CD8-positive, alpha-beta memory T cell (primary cell): ENCODE measurements at regions not wholly inside any gene's neighbourhood (a gene's known extent, or its start where the extent isn't known, plus 50 kb on each side); places are given as distances from the start of the nearest gene placed in this dataset.
A peak's percentile ranks its signal among the peaks of the same experiment; 100 is the strongest.
"Not testable (repeated sequence)": the region's sequence is repeated elsewhere in the genome, so short reads cannot be mapped to it uniquely, and the experiment has no call there.

ENCODE experiments used
- CTCF ChIA-PET: fragments of 350-600 bp; sonication (Branson Sonifier 250); formaldehyde crosslinking; loops from one replicate; lab custom pipeline; 2021; ENCODE audit warnings: antibody characterized with exemption; lab: Charles Lee
- POLR2A ChIA-PET: fragments of 350-600 bp; sonication (Branson Sonifier 250); formaldehyde crosslinking; loops from one replicate; lab custom pipeline; 2021; ENCODE audit warnings: antibody characterized with exemption; lab: Charles Lee
- DNase-seq, 5 donors: peaks; one replicate each; pipeline versions ENCODE4 v3.0.0 to v3.0.0-alpha.2; 2020 to 2022; ENCODE audit warnings: mixed read lengths in 1 of 5
- H3K27ac ChIP-seq: one replicate; pipeline ENCODE4 v1.7.0; 2013; ENCODE audit warnings: low read depth, mild to moderate bottlenecking, low read length, moderate library complexity
- H3K27me3 ChIP-seq: 2 replicates; pipeline ENCODE4 v1.7.0; 2013; ENCODE audit warnings: low read length, mild to moderate bottlenecking; ENCODE audit not compliant: insufficient read depth, poor library complexity, severe bottlenecking
- H3K36me3 ChIP-seq: 2 replicates; pipeline ENCODE4 v1.7.0; 2013; ENCODE audit warnings: mild to moderate bottlenecking, low read length, moderate library complexity; ENCODE audit not compliant: insufficient read depth
- H3K4me1 ChIP-seq: 2 replicates; pipeline ENCODE4 v1.7.0; 2013; ENCODE audit warnings: mild to moderate bottlenecking, low read length, moderate library complexity; ENCODE audit not compliant: insufficient read depth
- H3K4me3 ChIP-seq: 2 replicates; pipeline ENCODE4 v1.7.0; 2013; ENCODE audit warnings: mild to moderate bottlenecking, low read length
- H3K9me3 ChIP-seq: 2 replicates; pipeline ENCODE4 v1.7.0; 2013; ENCODE audit warnings: mild to moderate bottlenecking, low read length
- H3K27ac Mint-ChIP-seq, 8 donors: one replicate each; pipeline ENCODE4 v1.8.0; 2020 to 2021; ENCODE audit warnings: mixed read lengths in 8 of 8, mild to moderate bottlenecking in 6 of 8, inconsistent platforms in 3 of 8, moderate library complexity in 3 of 8
- H3K27me3 Mint-ChIP-seq, 2 donors: one replicate each; pipeline ENCODE4 v1.8.0; 2020 to 2021; ENCODE audit warnings: mixed read lengths in 2 of 2, mild to moderate bottlenecking in 1 of 2, moderate library complexity in 1 of 2
- H3K36me3 Mint-ChIP-seq, 3 donors: one replicate each; pipeline ENCODE4 v1.8.0; 2020 to 2021; ENCODE audit warnings: mixed read lengths in 3 of 3, inconsistent platforms in 1 of 3, mild to moderate bottlenecking in 1 of 3
- H3K4me1 Mint-ChIP-seq, 3 donors: one replicate each; pipeline ENCODE4 v1.8.0; 2020 to 2021; ENCODE audit warnings: mixed read lengths in 3 of 3, inconsistent platforms in 1 of 3, mild to moderate bottlenecking in 1 of 3
- H3K4me3 Mint-ChIP-seq, 7 donors: one replicate each; pipeline ENCODE4 v1.8.0; 2020 to 2021; ENCODE audit warnings: mixed read lengths in 7 of 7, mild to moderate bottlenecking in 6 of 7, moderate library complexity in 4 of 7, inconsistent platforms in 2 of 7
- H3K9me3 Mint-ChIP-seq, 5 donors: one replicate each; pipeline ENCODE4 v1.8.0; 2020 to 2022; ENCODE audit warnings: mixed read lengths in 5 of 5, mild to moderate bottlenecking in 3 of 5, moderate library complexity in 2 of 5, inconsistent platforms in 1 of 5

DNA sequence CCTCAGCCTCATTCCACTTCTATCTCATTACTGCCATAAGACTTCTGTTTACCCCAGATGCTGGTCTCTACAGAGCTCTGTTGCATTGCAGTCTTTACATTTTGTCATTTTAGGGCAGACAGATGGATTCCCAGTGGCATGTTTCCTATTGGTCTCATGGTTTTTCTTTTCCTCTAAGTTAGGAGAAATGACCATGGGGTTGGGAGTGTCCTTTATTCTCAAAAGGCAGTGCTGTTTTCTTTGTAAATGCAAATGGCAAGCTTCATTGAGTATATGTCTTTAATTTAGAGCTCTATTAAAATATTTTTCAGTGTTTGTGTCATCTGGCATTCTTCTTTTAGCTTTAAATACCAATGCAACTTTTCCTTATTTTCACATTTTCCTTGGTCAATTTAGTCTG lies 57.0 kb downstream of the MSTN start:
- H3K27me3 Mint-ChIP-seq = peaks cover 9 to 16% of the 10 kb centered on the region in 2 donors
- POLR2A ChIA-PET = no interaction called here
- H3K27ac ChIP-seq = no peak overlapping the region
- H3K4me1 ChIP-seq = no peaks in the 10 kb centered on the region
- no peaks in the 10 kb centered on the region for H3K27me3 ChIP-seq
- H3K9me3 ChIP-seq = no peaks in the 10 kb centered on the region
- no peak overlapping the region for H3K4me3 ChIP-seq
- CTCF ChIA-PET = no interaction called here
- H3K27ac Mint-ChIP-seq = peak overlapping the region in 1 of 8 donors; percentile 10
- H3K4me3 Mint-ChIP-seq = no peak overlapping the region
- no peaks in the 10 kb centered on the region for H3K36me3 Mint-ChIP-seq
- no peaks in the 10 kb centered on the region for H3K4me1 Mint-ChIP-seq
- DNase-seq = no peak
- H3K9me3 Mint-ChIP-seq = peaks cover 0 to 3% (median 0%) of the 10 kb centered on the region in 5 donors
- H3K36me3 ChIP-seq = no peaks in the 10 kb centered on the region

DNA sequence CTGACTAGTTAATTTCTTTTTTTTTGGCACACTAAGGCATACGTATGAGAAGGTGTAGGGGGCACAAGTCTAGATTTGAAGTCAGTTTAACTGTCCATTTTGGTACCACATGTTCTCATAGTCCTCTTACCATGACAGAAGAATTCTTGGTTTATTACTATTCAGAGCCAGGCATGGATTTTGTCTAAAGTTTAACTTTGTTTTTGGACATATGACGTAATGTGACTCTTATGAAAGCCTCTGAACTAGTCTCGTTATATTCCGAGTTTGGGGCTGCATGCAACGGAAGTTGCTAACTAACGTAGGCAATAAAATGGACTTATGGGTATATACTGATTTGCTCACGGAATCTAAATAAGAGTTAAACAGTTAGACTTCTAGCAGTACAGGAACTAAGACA lies 62.9 kb downstream of the MSTN start:
- Histone ChIP-seq H3K9me3 (no peaks in the 10 kb centered on the region), H3K27me3 (no peaks in the 10 kb centered on the region), H3K27ac (no peak overlapping the region), H3K4me1 (no peaks in the 10 kb centered on the region), H3K36me3 (no peaks in the 10 kb centered on the region), H3K4me3 (no peak overlapping the region)
- peaks cover 19 to 25% of the 10 kb centered on the region in 2 donors for H3K27me3 Mint-ChIP-seq
- POLR2A ChIA-PET = no interaction called here
- DNase-seq = no peak
- no peak overlapping the region for H3K4me3 Mint-ChIP-seq
- CTCF ChIA-PET = no interaction called here
- H3K27ac Mint-ChIP-seq = no peak overlapping the region
- H3K9me3 Mint-ChIP-seq = peaks cover 24 to 35% (median 33%) of the 10 kb centered on the region in 5 donors
- peaks cover 0 to 10% (median 0%) of the 10 kb centered on the region in 3 donors for H3K36me3 Mint-ChIP-seq
- H3K4me1 Mint-ChIP-seq = no peaks in the 10 kb centered on the region

DNA sequence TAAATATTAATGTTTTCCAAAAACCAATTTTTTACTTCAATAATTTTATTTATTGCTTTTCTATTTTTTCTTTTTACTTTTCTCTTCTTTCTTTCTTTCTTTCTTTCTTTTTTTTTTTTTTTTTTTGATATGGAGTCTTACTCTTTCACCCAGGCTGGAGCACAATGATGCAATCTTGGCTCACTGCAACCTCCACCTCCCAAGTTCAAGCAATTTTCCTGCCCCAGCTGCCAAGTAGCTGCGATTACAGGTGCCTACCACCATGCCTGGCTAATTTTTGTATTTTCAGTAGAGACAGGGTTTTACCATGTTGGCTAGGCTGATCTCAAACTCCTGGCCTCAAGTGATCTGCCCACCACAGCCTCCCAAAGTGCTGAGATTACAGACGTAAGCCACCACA lies 63.9 kb downstream of the MSTN start:
- POLR2A ChIA-PET, H3K4me1 Mint-ChIP-seq, H3K27ac ChIP-seq, H3K27ac Mint-ChIP-seq, H3K4me3 ChIP-seq, DNase-seq, H3K4me1 ChIP-seq, H3K36me3 Mint-ChIP-seq, H3K36me3 ChIP-seq, H3K27me3 ChIP-seq, H3K9me3 ChIP-seq, CTCF ChIA-PET, H3K4me3 Mint-ChIP-seq: not testable (repeated sequence)
- peaks cover 22 to 28% of the 10 kb centered on the region in 2 donors for H3K27me3 Mint-ChIP-seq
- peaks cover 25 to 38% (median 33%) of the 10 kb centered on the region in 5 donors for H3K9me3 Mint-ChIP-seq

DNA sequence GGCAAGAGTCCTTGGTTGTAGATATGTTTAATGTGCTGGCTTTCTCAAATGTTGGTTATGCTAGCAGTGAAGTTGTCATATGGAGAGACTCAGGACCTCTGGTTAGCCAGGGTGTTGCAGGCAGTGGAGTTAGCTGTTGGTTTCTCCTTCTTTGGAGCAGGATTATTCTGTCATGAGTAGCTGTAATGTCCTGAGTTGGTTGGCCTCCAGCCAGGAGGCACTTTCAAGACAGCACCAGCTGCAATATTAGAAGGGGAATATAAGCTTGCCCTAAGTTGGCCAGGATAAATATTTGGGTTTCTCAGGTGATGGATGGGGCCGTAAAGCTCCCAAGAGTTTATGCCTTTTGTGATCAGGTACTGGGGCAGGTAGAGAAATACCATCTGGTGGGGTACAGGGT lies 65.5 kb downstream of the MSTN start:
- ChIA-PET POLR2A (no interaction called here), CTCF (no interaction called here)
- no peak overlapping the region for H3K4me3 ChIP-seq
- no peak overlapping the region for H3K27ac Mint-ChIP-seq
- H3K4me3 Mint-ChIP-seq = no peak overlapping the region
- no peaks in the 10 kb centered on the region for H3K36me3 ChIP-seq
- H3K27me3 Mint-ChIP-seq = peaks cover 20 to 29% of the 10 kb centered on the region in 2 donors
- peaks cover 27 to 40% (median 31%) of the 10 kb centered on the region in 5 donors for H3K9me3 Mint-ChIP-seq
- H3K9me3 ChIP-seq = no peaks in the 10 kb centered on the region
- DNase-seq = no peak
- no peak overlapping the region for H3K27ac ChIP-seq
- no peaks in the 10 kb centered on the region for H3K4me1 Mint-ChIP-seq
- H3K4me1 ChIP-seq = no peaks in the 10 kb centered on the region
- H3K36me3 Mint-ChIP-seq = peaks cover 0 to 10% (median 0%) of the 10 kb centered on the region in 3 donors
- H3K27me3 ChIP-seq = no peaks in the 10 kb centered on the region

DNA sequence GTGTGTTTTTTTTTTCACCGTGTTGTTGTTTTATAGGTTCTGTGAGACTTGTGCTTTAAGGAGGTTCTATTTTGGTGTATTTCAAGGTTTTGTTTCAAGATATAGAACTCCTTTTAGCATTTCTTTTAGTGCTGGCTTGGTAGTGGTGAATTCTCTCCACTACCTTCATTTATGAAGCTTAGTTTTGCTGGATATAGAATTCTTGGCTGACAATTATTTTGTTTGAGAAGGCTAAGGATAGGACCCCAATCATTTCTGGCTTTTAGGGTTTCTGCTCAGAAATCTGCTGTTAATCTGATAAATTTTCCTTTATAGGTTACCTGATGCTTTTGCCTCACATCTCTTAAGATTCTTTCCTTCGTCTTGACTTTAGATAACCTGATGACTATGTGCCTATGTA lies 66.8 kb downstream of the MSTN start:
- Histone ChIP-seq H3K27ac (no peak overlapping the region), H3K4me1 (no peaks in the 10 kb centered on the region), H3K36me3 (no peaks in the 10 kb centered on the region), H3K4me3 (no peak overlapping the region), H3K27me3 (no peaks in the 10 kb centered on the region), H3K9me3 (no peaks in the 10 kb centered on the region)
- H3K27me3 Mint-ChIP-seq = peaks cover 20 to 22% of the 10 kb centered on the region in 2 donors
- H3K27ac Mint-ChIP-seq = no peak overlapping the region
- POLR2A ChIA-PET = no interaction called here
- H3K4me1 Mint-ChIP-seq = no peaks in the 10 kb centered on the region
- CTCF ChIA-PET = no interaction called here
- DNase-seq = no peak
- H3K4me3 Mint-ChIP-seq = no peak overlapping the region
- peaks cover 27 to 43% (median 31%) of the 10 kb centered on the region in 5 donors for H3K9me3 Mint-ChIP-seq
- peaks cover 0 to 10% (median 0%) of the 10 kb centered on the region in 3 donors for H3K36me3 Mint-ChIP-seq

DNA sequence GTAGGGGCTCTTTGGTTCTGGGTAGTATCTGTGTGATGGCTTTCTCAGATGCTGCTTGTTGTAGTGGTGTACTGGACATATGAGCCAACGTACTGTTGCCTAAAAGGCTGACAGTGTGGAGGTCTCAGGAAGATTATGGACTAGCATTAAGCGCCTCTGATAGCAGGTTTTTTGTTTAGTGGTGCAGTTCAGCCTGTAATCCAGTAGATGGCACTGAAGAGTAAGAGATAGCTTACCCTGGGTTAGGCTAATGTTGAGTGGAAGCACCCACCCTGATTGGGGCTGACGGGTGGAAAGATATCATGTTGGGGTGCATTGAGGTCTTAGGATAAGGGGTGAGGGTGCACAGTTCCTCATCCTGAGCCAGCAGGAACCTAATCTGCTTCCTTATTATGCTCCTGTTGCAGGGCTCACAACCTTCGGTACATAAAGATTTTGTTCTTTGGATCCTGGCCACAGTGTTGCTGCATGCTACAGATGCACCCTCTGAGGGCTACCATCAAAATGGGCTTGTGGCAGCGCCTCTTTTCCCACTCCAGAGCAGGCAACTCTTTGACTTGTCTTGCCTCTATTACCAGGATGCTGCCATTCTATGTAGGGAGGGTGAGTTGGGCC lies 79.6 kb downstream of the MSTN start:
- Mint-ChIP-seq H3K4me3 (no peak overlapping the region), H3K4me1 (no peaks in the 10 kb centered on the region), H3K36me3 (peaks cover 0 to 3% (median 0%) of the 10 kb centered on the region in 3 donors), H3K27ac (peak overlapping the region in 1 of 8 donors; percentile 43), H3K27me3 (peaks cover 5 to 9% of the 10 kb centered on the region in 2 donors), H3K9me3 (peaks cover 27 to 57% (median 47%) of the 10 kb centered on the region in 5 donors)
- no peaks in the 10 kb centered on the region for H3K4me1 ChIP-seq
- POLR2A ChIA-PET = no interaction called here
- DNase-seq = no peak
- H3K27ac ChIP-seq = no peak overlapping the region
- CTCF ChIA-PET = no interaction called here
- H3K9me3 ChIP-seq = peaks cover 3% of the 10 kb centered on the region
- H3K4me3 ChIP-seq = no peak overlapping the region
- H3K36me3 ChIP-seq = no peaks in the 10 kb centered on the region
- no peaks in the 10 kb centered on the region for H3K27me3 ChIP-seq

DNA sequence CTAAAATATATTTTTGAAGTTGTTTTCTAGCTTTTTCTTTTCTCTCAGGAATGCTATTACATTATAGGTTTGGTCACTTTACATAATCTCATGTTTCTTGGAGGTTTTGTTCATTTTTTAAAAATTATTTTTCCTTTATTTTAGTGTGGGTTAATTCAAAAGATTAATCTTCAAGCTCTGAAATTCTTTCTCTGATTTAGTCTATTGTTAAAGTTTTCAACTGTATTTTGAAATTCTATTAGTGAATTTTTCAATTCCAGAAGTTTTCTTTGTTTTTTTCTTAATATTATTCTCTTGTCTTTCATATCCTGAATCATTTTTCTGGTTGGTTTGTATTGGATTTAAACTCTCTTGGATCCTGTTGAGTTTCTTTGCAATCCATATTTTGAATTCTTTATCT lies 80.4 kb downstream of the MSTN start:
- Histone ChIP-seq H3K9me3 (peaks cover 3% of the 10 kb centered on the region), H3K4me1 (no peaks in the 10 kb centered on the region), H3K36me3 (no peaks in the 10 kb centered on the region), H3K27me3 (no peaks in the 10 kb centered on the region), H3K4me3 (no peak overlapping the region), H3K27ac (no peak overlapping the region)
- no peak overlapping the region for H3K27ac Mint-ChIP-seq
- peaks cover 29 to 53% (median 47%) of the 10 kb centered on the region in 5 donors for H3K9me3 Mint-ChIP-seq
- H3K4me1 Mint-ChIP-seq = no peaks in the 10 kb centered on the region
- POLR2A ChIA-PET = no interaction called here
- peaks cover 0 to 3% (median 0%) of the 10 kb centered on the region in 3 donors for H3K36me3 Mint-ChIP-seq
- no peak overlapping the region for H3K4me3 Mint-ChIP-seq
- CTCF ChIA-PET = no interaction called here
- H3K27me3 Mint-ChIP-seq = peaks cover 5 to 11% of the 10 kb centered on the region in 2 donors
- no peak for DNase-seq

DNA sequence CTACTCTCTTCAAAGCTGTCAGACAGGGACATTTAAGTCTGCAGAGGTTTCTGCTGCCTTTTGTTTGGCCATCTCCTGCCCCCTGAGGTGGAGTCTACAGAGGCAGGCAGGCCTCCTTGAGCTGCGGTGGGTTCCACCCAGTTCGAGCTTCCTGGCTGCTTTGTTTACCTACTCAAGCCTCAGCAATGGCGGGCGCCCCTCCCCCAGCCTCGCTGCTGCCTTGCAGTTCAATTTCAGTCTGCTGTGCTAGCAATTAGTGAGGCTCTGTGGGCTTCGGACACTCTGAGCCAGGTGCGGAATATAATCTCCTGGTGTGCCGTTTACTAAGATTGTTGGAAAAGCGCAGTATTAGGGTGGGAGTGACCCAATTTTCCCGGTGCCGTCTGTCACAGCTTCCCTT lies 86.0 kb downstream of the MSTN start:
- H3K36me3 Mint-ChIP-seq, H3K36me3 ChIP-seq, H3K9me3 ChIP-seq, DNase-seq, H3K4me3 Mint-ChIP-seq, H3K27me3 ChIP-seq, H3K27ac ChIP-seq, H3K4me1 ChIP-seq, H3K27ac Mint-ChIP-seq, H3K4me3 ChIP-seq, H3K4me1 Mint-ChIP-seq, POLR2A ChIA-PET, CTCF ChIA-PET: not testable (repeated sequence)
- Mint-ChIP-seq H3K27me3 (peaks cover 11 to 15% of the 10 kb centered on the region in 2 donors), H3K9me3 (peaks cover 12 to 20% (median 15%) of the 10 kb centered on the region in 5 donors)
